ENCODE measurements at regions not wholly inside any gene's neighbourhood (a gene's known extent, or its start where the extent isn't known, plus 50 kb on each side); places are given as distances from the start of the nearest gene placed in this dataset.

DNA sequence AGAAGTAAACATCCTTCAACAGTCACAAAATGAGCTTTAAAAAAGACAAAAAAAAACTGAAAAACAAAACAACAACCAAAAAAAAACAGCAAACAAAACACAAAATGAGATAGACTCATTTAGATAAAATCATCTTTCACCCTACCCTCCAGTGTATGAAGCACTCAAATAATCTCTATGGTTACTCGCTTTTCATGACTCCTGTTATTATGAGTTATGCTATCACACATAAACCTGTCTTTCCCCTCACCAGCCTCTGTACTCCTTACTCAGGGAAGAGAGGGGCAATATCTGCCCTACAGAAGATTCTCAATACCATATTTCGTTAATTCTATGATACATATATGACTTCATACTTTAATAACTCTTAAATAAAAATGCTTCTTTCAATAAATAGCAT is 158.2 kb downstream of the TPBG start:
- dilution Hi-C loops (cut with MboI; ENCODE audit: extremely low pct_ligation_motif_present, low sequenced_read_pairs), result no loop called here
- no peak overlapping the region for H3K27ac ChIP-seq (ENCODE audit: control insufficient read depth, insufficient read depth, low read length)
- H3K36me3 ChIP-seq (ENCODE audit: control insufficient read depth in 2 of 2, extremely low read depth in 1 of 2, insufficient read depth in 2 of 2, low read length in 2 of 2), result no peaks in the 10 kb centered on the region
- H4K20me1 ChIP-seq (ENCODE audit: control insufficient read depth, extremely low read depth, insufficient read depth, low read length), result no peaks in the 10 kb centered on the region
- no peaks in the 10 kb centered on the region for H3K9me1 ChIP-seq (ENCODE audit: control insufficient read depth, extremely low read depth, insufficient read depth, low read length)
- DNase-seq (ENCODE audit: low read depth, low spot score) (no peak), FAIRE-seq (no peak)
- no peak overlapping the region for H2AFZ ChIP-seq (ENCODE audit: control insufficient read depth, low read length)
- H3K4me2 ChIP-seq (ENCODE audit: control insufficient read depth, extremely low read depth, insufficient read depth, low read depth, low read length), result no peak overlapping the region
- TF ChIP-seq EZH2 (IDR thresholded peaks at IDR 0.05; ENCODE audit: low read length), result no peak
- TF ChIP-seq, protein P1, sequence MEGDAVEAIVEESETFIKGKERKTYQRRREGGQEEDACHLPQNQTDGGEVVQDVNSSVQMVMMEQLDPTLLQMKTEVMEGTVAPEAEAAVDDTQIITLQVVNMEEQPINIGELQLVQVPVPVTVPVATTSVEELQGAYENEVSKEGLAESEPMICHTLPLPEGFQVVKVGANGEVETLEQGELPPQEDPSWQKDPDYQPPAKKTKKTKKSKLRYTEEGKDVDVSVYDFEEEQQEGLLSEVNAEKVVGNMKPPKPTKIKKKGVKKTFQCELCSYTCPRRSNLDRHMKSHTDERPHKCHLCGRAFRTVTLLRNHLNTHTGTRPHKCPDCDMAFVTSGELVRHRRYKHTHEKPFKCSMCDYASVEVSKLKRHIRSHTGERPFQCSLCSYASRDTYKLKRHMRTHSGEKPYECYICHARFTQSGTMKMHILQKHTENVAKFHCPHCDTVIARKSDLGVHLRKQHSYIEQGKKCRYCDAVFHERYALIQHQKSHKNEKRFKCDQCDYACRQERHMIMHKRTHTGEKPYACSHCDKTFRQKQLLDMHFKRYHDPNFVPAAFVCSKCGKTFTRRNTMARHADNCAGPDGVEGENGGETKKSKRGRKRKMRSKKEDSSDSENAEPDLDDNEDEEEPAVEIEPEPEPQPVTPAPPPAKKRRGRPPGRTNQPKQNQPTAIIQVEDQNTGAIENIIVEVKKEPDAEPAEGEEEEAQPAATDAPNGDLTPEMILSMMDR (optimal IDR thresholded peaks at IDR 0.05 in 1 of 3, IDR thresholded peaks at IDR 0.05 in 1 of 3, conservative IDR thresholded peaks at IDR 0.05 in 1 of 3; ENCODE audit: extremely low read depth in 1 of 3, insufficient read depth in 2 of 3, low read length in 3 of 3), result no peak
- no peaks in the 10 kb centered on the region for H3K79me2 ChIP-seq (ENCODE audit: control insufficient read depth, insufficient read depth, low read length)
- H3K4me3 ChIP-seq (ENCODE audit: control insufficient read depth in 2 of 3, extremely low read depth in 1 of 3, insufficient read depth in 2 of 3, low read depth in 1 of 3, low read length in 3 of 3), result no peak overlapping the region
- no peaks in the 10 kb centered on the region for H3K27me3 ChIP-seq (ENCODE audit: control insufficient read depth, extremely low read depth, insufficient read depth, low read length)
- H3K9me3 ChIP-seq (ENCODE audit: control insufficient read depth, low read depth, low read length), result no peaks in the 10 kb centered on the region
- peaks cover 6% of the 10 kb centered on the region for H3K4me1 ChIP-seq (ENCODE audit: control insufficient read depth, extremely low read depth, insufficient read depth, low read length)
- no peak overlapping the region for H3K9ac ChIP-seq (ENCODE audit: control insufficient read depth, extremely low read depth, insufficient read depth, low read length)

DNA sequence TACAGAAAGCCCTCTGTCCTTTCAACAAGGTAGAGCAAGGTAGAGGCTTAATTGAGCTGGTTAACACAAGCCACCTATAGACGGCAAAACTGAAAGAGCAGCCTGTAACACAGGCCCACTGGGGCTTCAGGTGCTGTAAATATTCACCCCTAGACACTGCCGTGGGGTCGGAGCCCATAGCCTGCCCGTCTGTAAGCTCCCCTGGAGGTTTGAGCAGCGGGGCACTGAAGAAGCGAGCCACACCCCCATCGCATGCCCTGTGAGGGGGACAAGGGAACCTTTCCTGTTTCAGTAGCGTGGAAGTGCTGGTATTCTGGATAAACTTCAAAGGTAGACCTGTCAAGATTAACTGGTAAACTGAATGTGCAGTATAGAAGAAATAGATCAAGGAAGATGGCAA is 160.4 kb downstream of the TPBG start:
- H3K4me3 ChIP-seq (ENCODE audit: control insufficient read depth in 2 of 3, extremely low read depth in 1 of 3, insufficient read depth in 2 of 3, low read depth in 1 of 3, low read length in 3 of 3), result no peak overlapping the region
- no peak overlapping the region for H2AFZ ChIP-seq (ENCODE audit: control insufficient read depth, low read length)
- no peak overlapping the region for H3K4me2 ChIP-seq (ENCODE audit: control insufficient read depth, extremely low read depth, insufficient read depth, low read depth, low read length)
- DNase-seq (ENCODE audit: low read depth, low spot score) (no peak), FAIRE-seq (no peak)
- no peaks in the 10 kb centered on the region for H3K36me3 ChIP-seq (ENCODE audit: control insufficient read depth in 2 of 2, extremely low read depth in 1 of 2, insufficient read depth in 2 of 2, low read length in 2 of 2)
- no peak overlapping the region for H3K9ac ChIP-seq (ENCODE audit: control insufficient read depth, extremely low read depth, insufficient read depth, low read length)
- no peak overlapping the region for H3K27ac ChIP-seq (ENCODE audit: control insufficient read depth, insufficient read depth, low read length)
- no peaks in the 10 kb centered on the region for H3K27me3 ChIP-seq (ENCODE audit: control insufficient read depth, extremely low read depth, insufficient read depth, low read length)
- H3K9me3 ChIP-seq (ENCODE audit: control insufficient read depth, low read depth, low read length), result no peaks in the 10 kb centered on the region
- no peaks in the 10 kb centered on the region for H3K79me2 ChIP-seq (ENCODE audit: control insufficient read depth, insufficient read depth, low read length)
- no peak for TF ChIP-seq EZH2 (IDR thresholded peaks at IDR 0.05; ENCODE audit: low read length)
- TF ChIP-seq, protein P1 (optimal IDR thresholded peaks at IDR 0.05 in 1 of 3, IDR thresholded peaks at IDR 0.05 in 1 of 3, conservative IDR thresholded peaks at IDR 0.05 in 1 of 3; ENCODE audit: extremely low read depth in 1 of 3, insufficient read depth in 2 of 3, low read length in 3 of 3), result no peak
- no peaks in the 10 kb centered on the region for H3K9me1 ChIP-seq (ENCODE audit: control insufficient read depth, extremely low read depth, insufficient read depth, low read length)
- H4K20me1 ChIP-seq (ENCODE audit: control insufficient read depth, extremely low read depth, insufficient read depth, low read length), result no peaks in the 10 kb centered on the region
- H3K4me1 ChIP-seq (ENCODE audit: control insufficient read depth, extremely low read depth, insufficient read depth, low read length), result peaks cover 6% of the 10 kb centered on the region
- dilution Hi-C loops (cut with MboI; ENCODE audit: extremely low pct_ligation_motif_present, low sequenced_read_pairs), result no loop called here

Measured in keratinocyte (primary cell).